C4-2B (cell line): ENCODE measurements at regions not wholly inside any gene's neighbourhood (a gene's known extent, or its start where the extent isn't known, plus 50 kb on each side); places are given as distances from the start of the nearest gene placed in this dataset.

ENCODE experiments used
- CTCF ChIP-seq: fragments of 450-650 bp; conservative IDR thresholded peaks from 2 replicates; pipeline ENCODE4 v1.5.1; 2017; ENCODE audit warnings: mild to moderate bottlenecking
- ZFX ChIP-seq: fragments of 450-650 bp; IDR thresholded peaks from 2 replicates; pipeline ENCODE4 v1.6.1; 2017

DNA sequence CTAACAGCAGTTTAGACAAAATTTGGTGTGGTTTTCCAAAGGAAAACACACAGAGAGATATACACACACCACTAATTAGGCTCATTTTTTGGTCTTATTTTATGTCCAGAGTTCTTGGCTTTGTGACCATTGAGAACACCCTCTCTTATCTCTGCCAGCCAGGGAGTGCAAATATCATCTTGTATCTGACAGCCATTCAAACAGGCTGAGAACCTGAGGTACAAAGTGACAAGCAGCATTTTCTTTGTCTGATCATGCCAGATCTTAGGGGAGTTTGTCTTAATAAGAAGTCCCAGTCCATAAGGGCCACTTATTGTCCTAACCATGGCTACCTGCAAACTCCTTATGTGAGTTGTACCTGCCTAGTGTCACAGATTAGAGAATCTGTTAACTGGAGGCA is 1165.2 kb downstream of the BRINP3 start:
- TF ChIP-seq CTCF (no peak), ZFX (no peak)
